Kidney epithelial cell (primary cell): ENCODE measurements at regions not wholly inside any gene's neighbourhood (a gene's known extent, or its start where the extent isn't known, plus 50 kb on each side); places are given as distances from the start of the nearest gene placed in this dataset.

ENCODE experiments used
- DNase-seq: peaks from one replicate; pipeline ENCODE4 v3.0.0-alpha.2; 2010; ENCODE audit warnings: low read depth
- H3K27me3 ChIP-seq: 2 replicates; pipeline ENCODE4 v1.6.0; 2011; ENCODE audit warnings: low read length; ENCODE audit not compliant: control insufficient read depth, insufficient read depth
- H3K36me3 ChIP-seq: 2 replicates; pipeline ENCODE4 v1.5.1; 2011; ENCODE audit warnings: low read length; ENCODE audit not compliant: control insufficient read depth, insufficient read depth
- H3K4me3 ChIP-seq: 2 replicates; pipeline ENCODE4 v1.5.1; 2011; ENCODE audit warnings: low read depth, mild to moderate bottlenecking, control low read depth, low read length
- CTCF ChIP-seq: IDR thresholded peaks from 2 replicates; pipeline ENCODE4 v1.5.1; 2011; ENCODE audit warnings: mild to moderate bottlenecking, moderate library complexity, low read length, control low read depth, inconsistent platforms; ENCODE audit not compliant: insufficient read depth, poor library complexity, severe bottlenecking

- Histone ChIP-seq H3K4me3 (no peak overlapping the region), H3K36me3 (no peaks in the 10 kb centered on the region), H3K27me3 (no peaks in the 10 kb centered on the region)
- no peak for DNase-seq
- TF ChIP-seq CTCF: no peak
Measured at GRCh38 chr10:4347397-4347796, 478.6 kb upstream of the AKR1E2 start.

- Histone ChIP-seq H3K27me3 (no peaks in the 10 kb centered on the region), H3K36me3 (no peaks in the 10 kb centered on the region), H3K4me3 (no peak overlapping the region)
- no peak for DNase-seq
- no peak for TF ChIP-seq CTCF
Measured at GRCh38 chr10:4345877-4346646, 479.9 kb upstream of the AKR1E2 start.

- TF ChIP-seq CTCF: peak; percentile 18
- Histone ChIP-seq H3K4me3 (no peak overlapping the region), H3K27me3 (no peaks in the 10 kb centered on the region), H3K36me3 (no peaks in the 10 kb centered on the region)
- DNase-seq: peak; percentile 97
Measured at GRCh38 chr10:4344492-4344994, 481.5 kb upstream of the AKR1E2 start.

- no peaks in the 10 kb centered on the region for H3K36me3 ChIP-seq
- H3K27me3 ChIP-seq: no peaks in the 10 kb centered on the region
- no peak for TF ChIP-seq CTCF
- no peak for DNase-seq
- H3K4me3 ChIP-seq: no peak overlapping the region
Measured at GRCh38 chr10:4343873-4344272, 482.1 kb upstream of the AKR1E2 start.

GRCh38 chr10:4343091-4343490, 482.9 kb upstream of the AKR1E2 start:
- no peak for DNase-seq
- no peak for TF ChIP-seq CTCF
- Histone ChIP-seq H3K36me3 (no peaks in the 10 kb centered on the region), H3K4me3 (no peak overlapping the region), H3K27me3 (no peaks in the 10 kb centered on the region)

- TF ChIP-seq CTCF: no peak
- no peaks in the 10 kb centered on the region for H3K27me3 ChIP-seq
- H3K36me3 ChIP-seq: no peaks in the 10 kb centered on the region
- H3K4me3 ChIP-seq: no peak overlapping the region
- no peak for DNase-seq
Measured at GRCh38 chr10:4338768-4339167, 487.2 kb upstream of the AKR1E2 start.
